GM18517 (cell line): ENCODE measurements at regions not wholly inside any gene's neighbourhood (a gene's known extent, or its start where the extent isn't known, plus 50 kb on each side); places are given as distances from the start of the nearest gene placed in this dataset.
"Not testable (repeated sequence)": the region's sequence is repeated elsewhere in the genome, so short reads cannot be mapped to it uniquely, and the experiment has no call there.

Experiments
- ATAC-seq: cut with Tn5 transposase; IDR thresholded peaks from one replicate; pipeline ENCODE4 v1.9.1; 2021; ENCODE audit warnings: mild to moderate bottlenecking, moderate library complexity; ENCODE audit not compliant: unreplicated experiment

DNA sequence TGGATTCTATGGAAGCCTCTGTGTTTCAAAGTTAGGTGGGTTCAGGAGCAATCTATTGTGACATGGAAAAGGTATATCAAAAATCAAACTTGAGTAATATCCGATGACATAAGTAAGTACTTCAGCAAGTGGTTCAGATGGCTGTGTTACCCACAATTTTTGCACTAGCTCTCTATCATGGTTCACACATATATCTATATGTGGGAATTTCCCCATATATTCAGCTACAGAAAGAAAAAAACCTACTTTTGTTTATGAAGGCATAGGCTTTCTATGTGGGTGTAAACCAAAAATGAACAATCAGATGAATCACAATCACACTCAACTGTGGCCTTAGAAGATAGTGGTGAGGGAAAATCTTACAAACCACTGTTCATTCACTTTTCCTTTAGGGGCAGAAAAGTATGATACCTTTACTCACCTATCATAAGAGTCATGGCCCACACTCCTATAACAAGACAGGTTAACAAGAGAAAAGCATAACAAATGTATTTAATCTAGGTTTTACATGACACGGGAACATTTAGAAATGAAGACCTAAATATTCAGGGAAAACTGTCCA lies 449.6 kb upstream of the HTR1E start:
- no peak for ATAC-seq

DNA sequence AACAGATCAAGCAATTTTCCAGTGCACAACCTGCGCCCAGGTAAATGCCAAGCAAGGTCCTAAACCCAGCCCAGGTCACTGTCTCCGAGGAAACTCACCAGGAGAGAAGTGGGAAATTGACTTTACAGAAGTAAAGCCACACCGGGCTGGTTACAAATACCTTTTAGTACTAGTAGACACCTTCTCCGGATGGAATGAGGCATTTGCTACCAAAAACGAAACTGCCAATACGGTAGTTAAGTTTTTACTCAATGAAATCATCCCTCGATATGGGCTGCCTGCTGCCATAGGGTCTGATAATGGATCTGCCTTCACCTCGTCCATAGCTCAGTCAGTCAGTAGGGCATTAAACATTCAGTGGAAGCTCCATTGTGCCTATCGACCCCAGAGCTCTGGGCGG lies 459.0 kb upstream of the HTR1E start:
- not testable (repeated sequence) for ATAC-seq

DNA sequence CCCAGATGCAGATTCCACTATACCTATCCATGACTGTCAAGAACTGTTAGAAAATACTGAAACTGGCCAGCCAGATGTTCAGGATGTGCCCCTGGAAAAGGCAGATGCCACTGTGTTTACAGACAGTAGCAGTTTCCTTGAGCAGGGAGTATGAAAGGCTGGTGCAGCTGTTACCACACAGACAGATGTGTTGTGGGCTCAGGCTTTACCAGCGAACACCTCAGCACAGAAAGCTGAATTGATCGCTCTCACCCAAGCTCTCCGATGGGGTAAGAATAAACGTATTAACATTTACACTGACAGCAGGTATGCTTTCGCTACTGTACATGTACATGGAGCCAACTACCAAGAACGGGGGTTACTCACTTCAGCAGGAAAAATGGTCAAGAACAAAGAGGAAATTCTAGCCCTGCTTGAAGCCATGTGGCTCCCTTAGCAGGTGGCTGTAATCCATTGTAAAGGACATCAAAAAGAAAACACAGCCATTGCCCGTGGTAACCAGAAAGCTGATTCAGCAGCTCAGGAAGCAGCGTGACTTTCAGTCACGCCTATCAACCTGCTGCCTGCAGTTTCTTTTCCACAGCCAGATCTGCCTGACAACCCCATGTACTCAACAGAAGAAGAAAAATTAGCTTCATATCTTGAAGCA lies 459.7 kb upstream of the HTR1E start:
- no peak for ATAC-seq

DNA sequence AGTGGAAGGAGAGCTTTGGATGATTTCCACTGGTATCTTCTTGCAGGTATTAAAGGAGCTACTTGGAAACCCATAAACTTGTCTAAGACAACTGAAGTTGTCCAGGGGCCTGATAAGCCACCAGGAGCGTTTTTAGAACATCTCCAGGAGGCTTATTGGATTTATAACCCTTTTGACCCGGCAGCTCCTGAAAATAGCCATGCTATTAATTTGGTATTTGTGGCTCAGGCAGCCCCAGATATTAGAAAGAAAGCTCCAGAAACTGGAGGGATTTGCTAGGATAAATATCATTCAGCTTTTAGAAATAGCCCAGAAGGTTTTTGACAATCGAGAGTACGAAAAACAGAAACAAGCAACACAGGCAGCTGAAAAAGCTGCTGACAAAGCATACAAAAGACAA lies 461.0 kb upstream of the HTR1E start:
- ATAC-seq: no peak

DNA sequence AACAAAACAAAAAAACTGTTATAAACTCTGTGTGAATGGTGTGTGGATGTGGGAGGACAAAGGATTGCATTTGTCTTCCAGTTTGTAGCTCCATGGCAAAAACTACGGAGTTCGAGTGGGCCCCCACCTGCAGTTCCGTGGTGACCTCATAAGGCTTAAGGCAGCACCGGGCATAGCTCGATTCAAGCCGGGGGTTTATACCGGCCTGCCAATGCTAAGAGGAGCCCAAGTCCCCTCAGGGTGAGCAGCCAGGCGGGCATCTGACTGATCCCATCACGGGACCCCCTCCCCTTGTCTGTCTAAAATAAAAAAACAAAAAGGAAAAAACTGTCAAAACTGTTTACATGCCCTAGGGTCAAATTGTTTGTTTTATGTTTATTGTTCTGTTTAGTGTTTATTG lies 463.2 kb upstream of the HTR1E start:
- ATAC-seq: no peak

DNA sequence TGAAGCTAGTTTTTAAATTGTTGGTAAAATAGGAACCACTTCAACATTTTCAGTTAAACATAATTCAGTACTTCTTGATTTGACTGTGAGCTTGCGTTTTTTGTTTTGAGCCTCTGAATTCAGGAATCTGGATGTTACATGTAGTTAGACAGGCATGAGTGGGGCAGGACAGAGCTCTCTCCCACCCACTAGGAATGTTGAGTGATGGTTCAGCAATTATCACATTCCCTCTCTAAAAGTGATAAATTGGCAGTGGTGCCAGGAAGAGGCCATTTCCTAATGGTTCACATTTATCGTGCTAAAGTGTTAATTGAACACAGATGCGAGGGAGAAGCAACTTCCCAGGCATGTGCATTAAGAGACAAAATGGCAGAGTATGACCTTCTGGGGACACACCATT lies 465.5 kb upstream of the HTR1E start:
- no peak for ATAC-seq

DNA sequence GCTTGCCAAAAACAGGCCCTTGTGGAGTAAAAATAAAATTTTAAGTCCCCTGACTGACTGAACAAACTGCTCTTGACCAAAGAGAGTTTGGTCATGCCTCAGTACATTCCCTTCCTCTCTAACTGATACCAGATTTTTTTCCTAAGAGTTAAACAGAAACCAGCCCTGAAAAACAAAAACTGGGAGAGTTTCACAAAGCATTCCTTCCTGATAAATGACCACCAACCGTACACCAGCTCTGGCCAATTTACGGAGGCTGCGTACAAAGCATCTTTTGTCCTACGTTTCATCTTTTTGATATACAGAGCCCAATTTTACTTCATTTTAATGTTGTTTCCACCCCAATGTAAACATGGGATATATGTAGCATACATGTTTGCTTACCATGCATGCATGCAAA lies 477.4 kb upstream of the HTR1E start:
- no peak for ATAC-seq

DNA sequence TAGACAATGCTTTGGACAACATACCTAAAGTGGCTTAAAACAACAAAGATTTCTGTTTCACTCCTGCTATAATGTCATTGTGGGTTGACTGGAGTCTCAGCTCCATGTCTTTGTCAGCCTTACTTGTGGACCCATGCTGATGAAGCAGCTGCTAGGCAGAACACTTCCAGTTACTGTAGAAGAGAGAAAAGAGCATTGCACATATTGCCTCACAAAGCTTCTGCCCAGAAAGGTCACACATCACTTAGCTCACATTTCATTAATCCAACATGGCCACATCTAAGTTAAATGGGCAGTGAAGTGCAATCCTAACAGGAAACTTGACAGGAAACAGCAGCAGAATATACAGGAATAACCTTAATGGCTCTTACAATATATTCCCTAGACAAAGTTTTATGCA lies 480.5 kb upstream of the HTR1E start:
- no peak for ATAC-seq

DNA sequence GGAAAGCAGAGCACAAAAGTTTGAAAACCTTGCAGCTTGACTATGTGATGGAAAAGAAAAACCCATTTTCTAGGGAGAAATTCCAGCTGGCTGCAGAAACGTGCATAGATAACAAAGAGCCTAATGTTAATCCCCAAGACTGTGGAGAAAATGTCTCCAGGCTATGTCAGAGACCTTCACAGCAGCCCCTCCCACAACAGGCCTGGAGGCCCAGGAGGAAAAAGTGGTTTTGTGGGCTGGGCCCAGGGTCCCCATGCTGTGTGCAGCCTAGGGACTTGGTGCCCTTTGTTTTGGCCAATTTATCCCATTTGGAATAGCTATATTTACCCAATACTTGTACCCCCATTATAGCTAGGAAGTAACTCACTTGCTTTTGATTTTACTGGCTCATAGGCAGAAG lies 484.1 kb upstream of the HTR1E start:
- ATAC-seq: no peak

DNA sequence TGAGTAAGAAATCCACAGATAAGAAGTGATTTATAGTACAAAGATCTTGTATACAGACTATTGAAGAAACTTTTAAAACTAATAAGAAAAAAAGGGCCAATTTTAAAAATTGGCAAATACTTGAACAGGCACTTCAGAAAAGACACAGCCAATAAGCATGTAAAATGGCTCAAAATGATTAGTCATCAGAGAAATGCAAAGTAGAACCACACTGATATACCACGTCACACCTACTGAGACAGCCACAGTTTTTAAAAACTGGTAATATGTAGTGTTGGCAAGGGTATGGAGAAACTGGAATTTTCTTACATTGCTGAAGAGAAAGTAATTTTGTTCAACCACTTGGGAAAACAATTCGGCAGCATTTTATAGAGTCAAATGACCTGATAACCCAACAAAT lies 488.9 kb upstream of the HTR1E start:
- ATAC-seq: no peak

DNA sequence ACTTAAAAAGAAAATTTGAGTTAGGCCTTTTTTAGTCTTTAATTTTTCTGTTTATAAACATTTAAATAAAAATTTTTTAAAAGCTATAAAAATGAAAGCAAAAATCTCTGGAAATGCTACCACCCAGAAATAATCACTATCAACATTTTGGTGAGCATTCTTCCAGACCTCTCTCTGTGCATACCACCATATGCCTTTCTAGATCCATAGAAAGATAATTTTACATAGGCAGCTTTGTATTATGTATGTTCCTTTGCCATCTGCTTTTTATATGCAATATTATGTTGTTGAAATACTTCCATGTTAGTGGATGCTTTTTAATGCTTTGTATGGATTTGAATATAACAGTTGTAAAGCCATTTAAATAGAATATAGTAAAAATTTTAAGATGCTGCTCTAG lies 496.7 kb upstream of the HTR1E start:
- no peak for ATAC-seq

DNA sequence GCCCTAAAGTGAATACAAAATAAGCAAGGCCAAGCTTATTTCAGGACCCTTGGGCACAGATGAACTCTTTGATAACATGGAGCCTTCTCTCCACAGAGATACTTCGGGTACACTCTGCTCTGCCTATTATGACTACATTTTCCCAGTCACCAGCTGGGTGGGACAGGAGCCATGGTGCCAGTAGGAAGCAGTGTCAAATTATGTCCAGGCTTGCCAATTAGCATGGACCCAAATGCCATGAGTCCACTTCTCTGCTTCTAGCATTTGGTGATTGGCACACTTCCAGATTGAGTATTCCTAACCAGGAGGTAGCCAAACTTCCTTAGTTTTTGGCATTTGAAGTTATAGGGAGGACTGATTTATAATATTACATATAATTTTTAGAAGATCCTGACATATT lies 513.8 kb upstream of the HTR1E start:
- no peak for ATAC-seq

DNA sequence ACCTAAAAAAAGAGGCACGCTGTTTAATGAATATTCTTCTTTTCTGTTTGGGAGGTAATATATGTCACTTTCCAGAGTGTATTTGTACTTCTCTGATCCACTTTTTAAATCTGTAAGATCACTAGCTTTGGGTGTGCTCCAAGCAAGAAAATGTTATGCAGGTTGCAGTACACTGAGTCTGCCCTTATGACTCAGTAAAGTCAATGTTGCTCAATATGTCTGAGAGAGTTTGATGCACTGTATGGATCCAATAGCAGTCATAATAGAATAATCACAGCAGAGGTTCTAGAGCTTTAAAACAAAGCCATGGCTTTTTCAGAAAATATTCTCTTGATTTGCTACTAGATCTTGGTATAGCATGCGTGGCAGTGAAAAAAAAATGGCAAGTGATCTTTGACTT lies 525.3 kb upstream of the HTR1E start:
- no peak for ATAC-seq

DNA sequence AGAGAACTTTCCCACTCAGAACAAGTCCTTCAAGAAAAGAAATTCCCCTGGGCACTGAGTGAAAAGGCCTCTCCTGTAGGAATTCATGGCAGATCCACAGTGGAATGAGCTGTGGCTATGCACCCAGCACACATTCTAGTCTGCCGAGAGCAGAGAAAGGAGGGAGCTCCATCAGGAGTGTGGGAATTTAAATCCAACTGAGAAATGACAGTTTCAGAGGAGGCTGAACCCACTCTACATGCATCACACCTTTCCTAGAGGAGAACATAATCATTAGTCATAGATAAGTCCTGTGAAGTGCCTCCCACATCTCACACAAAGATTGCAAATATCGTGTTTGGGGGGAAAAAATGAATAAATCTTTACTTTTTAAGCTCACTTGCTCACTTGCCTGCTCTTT lies 530.2 kb upstream of the HTR1E start:
- ATAC-seq: no peak

DNA sequence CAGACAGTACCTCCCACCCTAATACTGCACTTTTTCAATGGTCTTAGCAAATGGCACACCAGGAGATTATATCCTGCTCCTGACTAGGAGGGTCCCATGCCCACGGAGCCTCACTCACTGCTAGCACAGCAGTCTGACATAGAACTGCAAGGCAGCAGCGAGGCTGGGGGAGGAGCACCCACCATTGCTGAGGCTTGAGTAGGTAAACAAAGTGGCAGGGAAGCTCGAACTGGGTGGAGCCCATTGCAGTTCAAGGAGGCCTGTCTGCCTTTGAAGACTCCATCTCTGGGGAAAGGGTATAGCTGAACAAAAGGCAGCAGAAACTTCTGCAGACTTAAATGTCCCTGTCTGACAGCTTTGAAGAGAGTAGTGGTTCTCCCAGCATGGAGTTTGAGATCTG lies 544.5 kb upstream of the HTR1E start:
- not testable (repeated sequence) for ATAC-seq

DNA sequence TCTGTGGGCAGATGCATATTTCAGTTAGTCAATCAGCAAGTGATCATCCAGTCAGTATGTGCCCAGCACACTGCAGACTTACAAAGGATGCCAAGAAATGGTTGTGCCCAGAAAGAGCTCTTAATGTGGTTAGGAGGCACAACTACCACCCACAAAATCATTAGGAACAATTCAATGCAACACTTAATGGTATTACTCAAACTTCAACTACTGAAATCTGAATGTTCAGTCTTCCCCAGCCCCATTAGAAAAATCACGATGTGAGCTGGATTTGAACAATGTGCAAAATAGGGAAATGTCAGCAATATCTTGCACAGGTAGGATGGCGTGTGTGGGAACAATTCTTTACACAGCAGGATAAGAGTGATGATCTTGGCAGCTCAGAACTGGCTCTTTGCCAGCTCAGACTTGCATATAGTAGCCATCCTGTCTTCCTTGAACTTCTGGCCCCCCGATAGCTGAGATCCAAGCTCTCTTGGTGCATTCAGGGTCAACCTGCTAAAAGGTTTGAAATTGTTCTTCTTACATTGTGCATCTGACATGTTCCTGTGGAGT lies 556.7 kb upstream of the HTR1E start:
- no peak for ATAC-seq

DNA sequence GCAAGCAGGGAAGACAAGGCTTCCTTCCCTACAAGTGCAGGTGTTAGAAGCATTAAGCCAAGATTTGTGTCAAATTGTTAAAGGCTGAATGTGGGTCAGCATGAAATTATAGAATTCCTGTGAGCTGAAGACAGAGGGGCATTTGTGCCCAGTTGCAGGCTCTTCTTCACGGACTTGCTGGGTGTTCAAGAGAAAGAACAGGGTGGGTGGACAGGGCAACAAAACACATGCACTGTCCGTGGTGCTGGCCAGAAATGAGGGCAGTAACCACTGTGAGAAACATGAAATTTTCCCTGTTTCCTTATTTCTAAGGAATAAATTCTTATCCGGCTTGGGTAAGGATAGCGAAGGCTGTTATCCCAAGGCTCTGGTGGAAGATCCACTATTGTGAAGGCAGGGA lies 579.5 kb upstream of the HTR1E start:
- no peak for ATAC-seq

DNA sequence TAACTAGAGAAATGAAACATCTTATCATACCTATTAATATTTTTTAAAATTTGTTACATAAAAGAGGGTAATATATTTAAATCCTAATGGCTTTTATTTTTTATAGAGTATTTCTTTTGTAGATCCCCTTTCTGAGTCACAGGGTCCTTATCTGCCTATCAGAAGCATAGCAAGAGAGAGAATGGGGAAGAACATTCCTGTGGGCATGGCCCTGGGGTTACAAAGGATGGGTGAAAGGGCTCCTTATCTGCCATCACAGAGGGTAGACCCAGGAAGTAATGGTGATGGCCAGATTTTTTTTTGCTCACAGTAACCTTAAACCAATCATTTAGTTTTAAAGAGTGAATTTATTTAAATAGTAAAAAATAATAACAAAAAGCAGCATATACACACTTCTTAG lies 582.1 kb upstream of the HTR1E start:
- ATAC-seq: no peak

DNA sequence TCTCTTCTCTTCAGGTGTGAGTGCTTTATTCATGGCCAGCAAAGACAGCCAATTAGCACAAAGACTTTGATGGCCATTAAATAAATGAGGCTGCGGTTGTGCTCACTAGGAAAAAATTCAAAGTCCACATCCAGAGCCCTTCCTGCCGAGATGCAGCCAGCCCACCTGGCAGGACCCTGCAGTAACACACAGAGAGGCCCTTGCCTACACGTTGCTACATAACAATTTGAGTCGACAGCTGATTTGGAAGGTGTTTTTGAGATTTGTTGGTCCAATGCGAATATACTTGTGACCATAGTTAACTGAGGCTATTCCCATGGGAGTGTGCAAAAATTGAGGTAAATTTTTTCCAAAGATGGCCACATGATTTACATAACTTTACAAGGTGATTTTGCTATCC lies 605.4 kb upstream of the HTR1E start:
- ATAC-seq: no peak

DNA sequence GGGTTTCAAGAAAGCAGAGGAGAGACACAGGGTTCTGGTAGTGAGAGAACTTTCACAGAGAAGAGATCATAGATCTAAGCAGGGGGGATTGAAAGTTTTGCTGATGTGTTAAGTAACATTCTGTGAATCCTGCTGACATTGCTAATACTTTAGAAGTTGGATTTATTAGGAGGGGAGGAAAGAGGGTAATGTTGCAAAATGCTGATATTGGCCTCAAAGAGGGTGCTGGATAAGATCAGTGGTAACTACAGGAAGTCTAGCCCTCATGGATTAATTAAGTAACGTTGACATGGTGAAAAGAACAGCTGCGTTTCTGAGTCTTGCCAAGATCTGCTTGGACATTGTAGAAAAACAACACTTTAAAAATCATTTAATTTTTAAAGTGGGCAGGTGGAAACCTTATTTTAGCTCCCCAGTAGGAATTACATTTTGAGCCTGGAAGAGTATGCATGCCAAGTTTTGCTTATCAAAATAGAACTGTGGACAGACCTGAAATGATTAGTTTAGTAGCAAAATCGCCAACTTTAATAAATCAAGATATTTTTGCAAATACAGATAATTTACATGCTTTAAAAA lies 606.0 kb upstream of the HTR1E start:
- ATAC-seq: no peak

DNA sequence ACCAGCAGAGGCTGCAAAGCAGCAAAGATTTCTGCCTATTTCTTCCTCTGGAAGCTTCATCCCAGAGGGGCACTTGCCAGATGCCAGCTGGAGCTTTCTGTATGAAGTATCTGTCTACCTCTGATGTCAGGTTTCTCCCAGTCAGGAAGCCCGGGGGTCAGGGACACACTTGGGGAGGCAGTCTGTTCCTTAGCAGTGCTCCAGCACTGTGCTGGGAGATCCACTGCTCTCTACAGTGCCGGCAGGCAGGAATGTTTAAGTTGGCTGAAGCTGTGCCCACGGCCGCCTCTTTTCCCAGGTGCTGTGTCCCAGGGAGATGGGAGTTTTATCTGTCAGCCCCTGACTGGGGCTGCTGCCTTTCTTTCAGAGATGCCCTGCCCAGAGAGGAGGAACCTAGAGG lies 631.1 kb upstream of the HTR1E start:
- no peak for ATAC-seq

DNA sequence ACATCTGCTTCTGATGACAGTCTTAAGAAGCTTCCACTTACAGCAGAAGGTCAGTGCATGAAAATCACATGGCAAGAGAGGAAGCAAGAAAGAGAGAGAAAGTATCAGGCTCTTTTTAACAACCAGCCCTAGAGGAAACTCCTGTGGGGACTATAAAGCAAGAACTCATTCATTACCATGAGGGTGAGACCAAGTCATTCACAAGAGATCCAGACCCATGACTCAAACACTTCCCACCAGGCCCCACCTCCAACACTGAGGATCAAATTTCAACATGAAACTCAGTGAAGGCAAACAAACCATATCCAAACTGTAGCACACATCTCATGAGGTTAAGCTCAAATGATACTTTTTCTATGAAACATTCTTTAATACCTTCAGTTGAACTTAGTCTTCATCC lies 643.2 kb upstream of the SYNCRIP start:
- no peak for ATAC-seq
